A549 (cell line): ENCODE measurements at regions not wholly inside any gene's neighbourhood (a gene's known extent, or its start where the extent isn't known, plus 50 kb on each side); places are given as distances from the start of the nearest gene placed in this dataset.

Experiments
- ATAC-seq, 2 experiments: fragments of 200-7000 bp in 1 of 2; fragments of >200 bp in 1 of 2; cut with Nextera tagmentation in 1 of 2; cut with Tn5 transposase in 1 of 2; 3 replicates each; pipeline versions ENCODE4 v1.8.0 to v1.9.1; 2018 to 2020; ENCODE audit warnings: mild to moderate bottlenecking in 1 of 2, moderate library complexity in 1 of 2
- CTCF ChIA-PET: fragments of 300-600 bp; sonication (Branson Sonifier 250); formaldehyde crosslinking; extraction: SDS; loops from one replicate; lab custom pipeline; 2021; ENCODE audit warnings: antibody characterized with exemption, inconsistent platforms; lab: Yijun Ruan, JAX
- POLR2A ChIA-PET: fragments of 350-600 bp; formaldehyde crosslinking; extraction: SDS; loops from one replicate; lab custom pipeline; 2021; ENCODE audit warnings: antibody characterized with exemption, inconsistent platforms; lab: Yijun Ruan, JAX
- DNase-seq, 2 experiments: peaks; one replicate each; pipeline versions ENCODE4 v3.0.0 to v3.0.0-alpha.2; 2011 to 2016; ENCODE audit warnings: low read depth in 1 of 2, low spot score in 1 of 2
- FAIRE-seq: peaks from 2 replicates; lab custom pipeline; 2011; peaks lifted over from hg19 to GRCh38; lab: Jason Lieb, UNC
- H3K27ac ChIP-seq, 2 experiments: fragments of >200 bp; sonication (Bioruptor Twin); formaldehyde crosslinking; 3 replicates each; pipeline ENCODE4 v1.5.1; 2016 to 2017
- H3K4me1 ChIP-seq: fragments of >200 bp; sonication (Bioruptor Twin); formaldehyde crosslinking; 3 replicates; pipeline ENCODE4 v1.6.1; 2016
- H3K4me2 ChIP-seq: fragments of >200 bp; sonication (Bioruptor Twin); formaldehyde crosslinking; 3 replicates; pipeline ENCODE4 v1.6.1; 2016
- H3K4me3 ChIP-seq: fragments of >200 bp; sonication (Bioruptor Twin); formaldehyde crosslinking; 3 replicates; pipeline ENCODE4 v1.5.1; 2016
- H3K9me3 ChIP-seq: fragments of >200 bp; sonication (Bioruptor Twin); formaldehyde crosslinking; 3 replicates; pipeline ENCODE4 v1.6.1; 2016
- CBX8 ChIP-seq: fragments of 200-600 bp; sonication (generic); IDR thresholded peaks from 2 replicates; pipeline ENCODE4 v1.6.1; 2016
- EHF ChIP-seq: fragments of 250-450 bp; sonication (Bioruptor Pico); IDR thresholded peaks from 2 replicates; pipeline ENCODE4 v1.5.0; 2020; ENCODE audit warnings: mild to moderate bottlenecking
- ESRRA ChIP-seq: fragments of 150-350 bp; IDR thresholded peaks from 2 replicates; pipeline ENCODE4 v1.6.1; 2014; ENCODE audit warnings: mild to moderate bottlenecking, low read length, borderline replicate concordance
- FOXS1 ChIP-seq: fragments of 250-450 bp; sonication (Bioruptor Pico); IDR thresholded peaks from 2 replicates; pipeline ENCODE4 v1.5.0; 2020; ENCODE audit warnings: mild to moderate bottlenecking, moderate library complexity
- GATA3 ChIP-seq: IDR thresholded peaks from 2 replicates; pipeline ENCODE4 v1.6.1; 2012; ENCODE audit warnings: borderline replicate concordance
- HOXB13 ChIP-seq: fragments of 250-450 bp; sonication (Bioruptor Pico); IDR thresholded peaks from 2 replicates; pipeline ENCODE4 v1.5.0; 2020; ENCODE audit warnings: low read depth, mild to moderate bottlenecking, moderate library complexity
- JUNB ChIP-seq: fragments of >200 bp; sonication (Bioruptor Twin); formaldehyde crosslinking; IDR thresholded peaks from 2 replicates; pipeline ENCODE4 v1.6.1; 2016
- MAFK ChIP-seq: fragments of 450-650 bp; IDR thresholded peaks from 2 replicates; pipeline ENCODE4 v1.6.1; 2014; ENCODE audit not compliant: partially characterized antibody
- MAZ ChIP-seq: fragments of 150-350 bp; IDR thresholded peaks from 2 replicates; pipeline ENCODE4 v1.6.1; 2014; ENCODE audit warnings: antibody characterized with exemption, low read depth, low read length, borderline replicate concordance
- NFE2L2 ChIP-seq: fragments of 150-350 bp; conservative IDR thresholded peaks from 2 replicates; pipeline ENCODE4 v1.6.1; 2014; ENCODE audit warnings: low read length
- NR3C1 ChIP-seq: fragments of >200 bp; sonication (Bioruptor Twin); formaldehyde crosslinking; IDR thresholded peaks from 3 replicates; pipeline ENCODE4 v1.6.1; 2017
- PBX3 ChIP-seq: IDR thresholded peaks from 2 replicates; pipeline ENCODE4 v1.6.1; 2012
- PHF8 ChIP-seq: fragments of 200-600 bp; sonication (generic); IDR thresholded peaks from 2 replicates; pipeline ENCODE4 v1.6.1; 2016; ENCODE audit warnings: low read depth, mild to moderate bottlenecking, antibody characterized with exemption, moderate library complexity, borderline replicate concordance
- RCOR1 ChIP-seq: fragments of 150-350 bp; IDR thresholded peaks from 2 replicates; pipeline ENCODE4 v1.6.1; 2014; ENCODE audit warnings: antibody characterized with exemption, low read length, low read depth
- RFX5 ChIP-seq: fragments of 450-650 bp; IDR thresholded peaks from 2 replicates; pipeline ENCODE4 v1.7.1; 2014; ENCODE audit warnings: antibody characterized with exemption, mild to moderate bottlenecking, moderate library complexity
- RNF2 ChIP-seq: fragments of 200-600 bp; sonication (generic); IDR thresholded peaks from 2 replicates; pipeline ENCODE4 v1.6.1; 2016; ENCODE audit warnings: low read depth, mild to moderate bottlenecking, antibody characterized with exemption, moderate library complexity, borderline replicate concordance
- SREBF2 ChIP-seq: fragments of 450-650 bp; IDR thresholded peaks from 2 replicates; pipeline ENCODE4 v1.6.1; 2014; ENCODE audit warnings: mild to moderate bottlenecking, moderate library complexity
- USF2 ChIP-seq: fragments of 450-650 bp; IDR thresholded peaks from 2 replicates; pipeline ENCODE4 v1.6.1; 2014; ENCODE audit warnings: antibody characterized with exemption
- ZSCAN20 ChIP-seq: fragments of 250-450 bp; sonication (Bioruptor Pico); IDR thresholded peaks from 2 replicates; pipeline ENCODE4 v1.8.0; 2022; ENCODE audit warnings: mild to moderate bottlenecking, moderate library complexity
- WGBS: methylation state at CpG from one replicate; pipeline ENCODE4 v1.1.6; 2017; ENCODE audit errors: missing lambda C conversion rate; 5-methylcytosine and 5-hydroxymethylcytosine counted together

DNA sequence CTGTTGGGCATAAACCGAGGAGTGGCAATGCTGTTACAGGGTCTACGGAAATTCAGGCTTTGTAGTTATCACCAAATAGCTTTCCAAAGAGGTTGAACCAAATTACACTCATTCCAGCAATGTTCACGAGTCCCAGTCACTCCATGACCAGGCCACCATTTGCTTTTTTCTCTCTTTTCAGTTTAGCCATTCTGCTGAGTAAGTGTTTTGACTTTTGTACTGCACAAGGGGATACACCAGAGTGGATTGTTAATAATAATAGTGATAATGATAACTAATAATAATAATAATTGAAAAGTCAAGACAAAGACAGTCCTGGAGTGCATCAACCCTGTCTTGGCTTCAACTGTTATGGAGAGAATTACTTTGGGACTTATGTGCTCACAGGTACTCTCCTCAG, 343.5 kb downstream of the AACS start:
- ChIA-PET POLR2A (no interaction called here), CTCF (interaction anchor here (0.9 kb wide), 1 partner anchor 226 kb away, joined by 3 read pairs; no protein-coding TSS in a partner anchor)
- no peaks in the 10 kb centered on the region for H3K4me1 ChIP-seq
- no peak overlapping the region for H3K27ac ChIP-seq
- TF ChIP-seq ZSCAN20 (CRISPR knock-in tag) (no peak), PHF8 (no peak), NFE2L2 (no peak), MAFK (peak; percentile 42)
- ATAC-seq (no peak), FAIRE-seq (no peak), DNase-seq (no peak)
- 2% methylated on average over 3 of the region's 3 CpGs for WGBS
- H3K9me3 ChIP-seq: no peaks in the 10 kb centered on the region
- no peak overlapping the region for H3K4me2 ChIP-seq
- no peak overlapping the region for H3K4me3 ChIP-seq

GRCh38 chr12:125412506-125412905, 347.3 kb downstream of the AACS start:
- no peak for TF ChIP-seq PBX3
- TF ChIP-seq, all 56 proteins: peak for 0
- Histone ChIP-seq H3K9me3 (no peaks in the 10 kb centered on the region), H3K27ac (no peak overlapping the region), H3K4me2 (no peak overlapping the region), H3K4me1 (no peaks in the 10 kb centered on the region), H3K4me3 (no peak overlapping the region)
- no peak for DNase-seq
- no peak; a peak in 1 of 6 replicates for ATAC-seq
- ChIA-PET POLR2A (no interaction called here), CTCF (no interaction called here)
- no peak for FAIRE-seq
- WGBS: 59% methylated on average over 11 of the region's 11 CpGs

DNA sequence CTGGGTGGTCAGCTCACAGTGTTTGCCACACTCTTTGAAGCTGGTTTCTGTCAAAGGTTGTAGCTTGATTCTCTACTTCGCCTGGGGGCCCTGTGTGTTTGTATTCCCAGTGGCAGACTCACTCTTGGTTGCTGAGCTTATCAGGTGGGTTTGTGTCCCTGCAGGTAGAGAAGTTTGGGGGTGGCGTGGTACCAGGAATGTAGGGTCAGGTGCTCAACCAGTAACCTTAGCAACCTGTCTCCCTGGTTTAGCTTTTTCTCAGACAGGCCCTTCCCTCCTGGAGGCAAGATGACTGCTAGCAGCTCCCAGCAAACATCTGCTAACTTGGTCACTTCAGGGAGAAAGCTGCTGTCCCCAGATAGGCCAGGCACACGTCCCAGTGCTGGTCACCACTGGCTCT, 352.2 kb downstream of the AACS start:
- no peak for FAIRE-seq
- Histone ChIP-seq H3K27ac (no peak overlapping the region), H3K4me2 (no peak overlapping the region), H3K4me3 (no peak overlapping the region), H3K4me1 (no peaks in the 10 kb centered on the region), H3K9me3 (no peaks in the 10 kb centered on the region)
- 0% methylated on average over 3 of the region's 3 CpGs for WGBS
- TF ChIP-seq NR3C1: no peak
- no peak for TF ChIP-seq JUNB
- TF ChIP-seq RNF2: no peak
- TF ChIP-seq FOXS1 (CRISPR knock-in tag): no peak
- no peak for DNase-seq
- ATAC-seq: no peak
- POLR2A ChIA-PET: no interaction called here
- CTCF ChIA-PET: interaction anchor here (1.3 kb wide), 1 partner anchor 235 kb away, joined by 3 read pairs; no protein-coding TSS in a partner anchor

GRCh38 chr12:125418902-125419564, 353.8 kb downstream of the AACS start:
- no peak for ATAC-seq
- ChIA-PET CTCF (interaction anchor here (2.0 kb wide), 1 partner anchor 17 kb away, joined by 5 read pairs; no protein-coding TSS in a partner anchor), POLR2A (no interaction called here)
- no peaks in the 10 kb centered on the region for H3K9me3 ChIP-seq
- no peak for FAIRE-seq
- H3K4me3 ChIP-seq: no peak overlapping the region
- H3K4me2 ChIP-seq: no peak overlapping the region
- no peaks in the 10 kb centered on the region for H3K4me1 ChIP-seq
- no peak for DNase-seq
- TF ChIP-seq MAZ (no peak), SREBF2 (no peak), RFX5 (no peak), GATA3 (no peak), RCOR1 (no peak), CBX8 (no peak), HOXB13 (CRISPR knock-in tag) (no peak), USF2 (no peak), PBX3 (no peak), EHF (CRISPR knock-in tag) (no peak), ESRRA (no peak)
- 8% methylated on average over 7 of the region's 7 CpGs for WGBS
- no peak overlapping the region for H3K27ac ChIP-seq
